ENCODE measurements at regions not wholly inside any gene's neighbourhood (a gene's known extent, or its start where the extent isn't known, plus 50 kb on each side); places are given as distances from the start of the nearest gene placed in this dataset.
A peak's percentile ranks its signal among the peaks of the same experiment; 100 is the strongest.

DNA sequence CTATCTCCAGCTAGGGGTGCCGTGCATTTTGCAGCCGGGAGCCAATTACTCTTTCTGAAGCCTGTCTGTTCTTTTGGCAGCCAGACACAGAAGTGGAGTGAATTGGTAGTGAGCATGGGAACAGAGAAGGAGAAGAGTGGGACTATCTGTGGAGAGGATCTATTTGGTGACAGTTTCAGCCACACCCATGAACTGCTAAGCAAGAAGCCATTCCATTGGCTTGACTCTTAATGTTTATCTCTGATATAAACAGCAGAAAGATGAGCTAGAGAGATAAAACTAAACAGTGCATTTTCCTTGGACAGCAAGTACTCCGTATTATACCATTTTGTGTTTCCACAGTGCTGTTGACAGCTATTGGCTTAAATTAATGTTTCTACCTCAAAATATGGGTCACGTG, 259.6 kb upstream of the THUMPD2 start:
- Histone ChIP-seq H3K27me3 (no peaks in the 10 kb centered on the region), H3K9me3 (peaks cover 0 to 10% (median 9%) of the 10 kb centered on the region in 4 donors), H3K27ac (peak overlapping the region in 1 of 5 donors; percentile 30), H3K4me1 (peaks cover 0 to 6% (median 0%) of the 10 kb centered on the region in 4 donors), H3K4me3 (no peak overlapping the region), H3K36me3 (no peaks in the 10 kb centered on the region)
- TF ChIP-seq EP300 (IDR thresholded peaks at IDR 0.05): no peak
- TF ChIP-seq, protein P1, sequence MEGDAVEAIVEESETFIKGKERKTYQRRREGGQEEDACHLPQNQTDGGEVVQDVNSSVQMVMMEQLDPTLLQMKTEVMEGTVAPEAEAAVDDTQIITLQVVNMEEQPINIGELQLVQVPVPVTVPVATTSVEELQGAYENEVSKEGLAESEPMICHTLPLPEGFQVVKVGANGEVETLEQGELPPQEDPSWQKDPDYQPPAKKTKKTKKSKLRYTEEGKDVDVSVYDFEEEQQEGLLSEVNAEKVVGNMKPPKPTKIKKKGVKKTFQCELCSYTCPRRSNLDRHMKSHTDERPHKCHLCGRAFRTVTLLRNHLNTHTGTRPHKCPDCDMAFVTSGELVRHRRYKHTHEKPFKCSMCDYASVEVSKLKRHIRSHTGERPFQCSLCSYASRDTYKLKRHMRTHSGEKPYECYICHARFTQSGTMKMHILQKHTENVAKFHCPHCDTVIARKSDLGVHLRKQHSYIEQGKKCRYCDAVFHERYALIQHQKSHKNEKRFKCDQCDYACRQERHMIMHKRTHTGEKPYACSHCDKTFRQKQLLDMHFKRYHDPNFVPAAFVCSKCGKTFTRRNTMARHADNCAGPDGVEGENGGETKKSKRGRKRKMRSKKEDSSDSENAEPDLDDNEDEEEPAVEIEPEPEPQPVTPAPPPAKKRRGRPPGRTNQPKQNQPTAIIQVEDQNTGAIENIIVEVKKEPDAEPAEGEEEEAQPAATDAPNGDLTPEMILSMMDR (IDR thresholded peaks at IDR 0.05): no peak
- no peak for TF ChIP-seq POLR2AphosphoS5 (IDR thresholded peaks at IDR 0.05)
- no peak for TF ChIP-seq POLR2A (IDR thresholded peaks at IDR 0.05)
- peak in 1 of 2 donors; percentile 3 for DNase-seq
- intact Hi-C loops (cut with DNase I; ENCODE audit: low total_unique reads): no loop called here
- 63 to 73% (median 67%) methylated on average over 4 of the region's 4 CpGs for WGBS, 5 donors

DNA sequence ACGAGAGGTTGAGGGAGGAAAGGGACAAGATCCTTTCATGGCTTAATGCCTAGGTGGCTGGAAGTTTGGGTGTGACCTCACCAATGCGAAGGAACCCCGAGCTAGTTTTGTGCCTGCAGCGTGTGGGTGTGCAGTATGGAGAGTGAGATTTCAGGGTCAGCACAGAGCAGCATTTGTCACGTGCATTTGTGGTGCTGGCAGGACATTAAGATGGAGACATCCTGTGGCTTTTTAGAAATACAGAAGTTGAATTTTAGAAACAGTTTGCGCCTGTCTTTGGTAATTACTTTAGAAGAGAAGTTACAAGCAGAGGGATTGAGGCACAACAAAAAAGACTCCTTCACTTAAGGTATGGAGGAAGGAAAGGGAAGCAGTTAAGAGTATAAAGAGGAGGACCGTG, 258.2 kb upstream of the THUMPD2 start:
- H3K27me3 ChIP-seq: no peaks in the 10 kb centered on the region
- H3K4me1 ChIP-seq: peaks cover 0 to 6% (median 0%) of the 10 kb centered on the region in 4 donors
- no peak overlapping the region for H3K27ac ChIP-seq
- no peak overlapping the region for H3K4me3 ChIP-seq
- 51 to 67% (median 63%) methylated on average over 7 of the region's 7 CpGs for WGBS, 5 donors
- intact Hi-C loops (cut with DNase I; ENCODE audit: low total_unique reads): no loop called here
- DNase-seq: no peak
- H3K36me3 ChIP-seq: no peaks in the 10 kb centered on the region
- TF ChIP-seq POLR2AphosphoS5 (IDR thresholded peaks at IDR 0.05) (no peak), POLR2A (IDR thresholded peaks at IDR 0.05) (no peak)
- H3K9me3 ChIP-seq: peaks cover 0 to 10% (median 9%) of the 10 kb centered on the region in 4 donors

DNA sequence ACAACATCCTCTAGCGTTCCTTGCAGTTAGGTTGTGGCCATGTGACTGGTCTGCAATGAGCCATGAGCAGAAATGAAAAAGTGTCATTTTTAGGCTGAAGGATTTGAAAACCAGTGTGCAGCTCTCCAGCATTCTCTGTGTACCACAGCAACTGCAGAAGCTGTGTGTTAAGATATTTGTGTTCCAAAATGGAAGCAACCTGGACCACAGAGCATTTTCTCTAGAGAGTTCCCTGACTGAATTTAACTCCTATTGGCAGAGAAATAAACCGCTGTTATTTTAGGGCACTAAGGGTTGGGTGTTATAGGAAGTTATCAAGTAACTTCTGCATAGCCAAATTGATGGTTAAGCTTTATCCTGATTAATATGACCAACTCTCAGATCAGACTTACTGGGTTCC, 257.2 kb upstream of the THUMPD2 start:
- Histone ChIP-seq H3K27ac (no peak overlapping the region), H3K9me3 (peaks cover 0 to 10% (median 9%) of the 10 kb centered on the region in 4 donors), H3K27me3 (no peaks in the 10 kb centered on the region), H3K4me1 (peaks cover 0 to 6% (median 0%) of the 10 kb centered on the region in 4 donors), H3K4me3 (no peak overlapping the region), H3K36me3 (no peaks in the 10 kb centered on the region)
- intact Hi-C loops (cut with DNase I; ENCODE audit: low total_unique reads): no loop called here
- WGBS, 5 donors: 77 to 91% (median 86%) methylated on average over 2 of the region's 2 CpGs
- DNase-seq: no peak
- TF ChIP-seq POLR2AphosphoS5 (IDR thresholded peaks at IDR 0.05) (no peak), EP300 (IDR thresholded peaks at IDR 0.05) (no peak), POLR2A (IDR thresholded peaks at IDR 0.05) (no peak)
- TF ChIP-seq, protein P1 (IDR thresholded peaks at IDR 0.05): no peak

DNA sequence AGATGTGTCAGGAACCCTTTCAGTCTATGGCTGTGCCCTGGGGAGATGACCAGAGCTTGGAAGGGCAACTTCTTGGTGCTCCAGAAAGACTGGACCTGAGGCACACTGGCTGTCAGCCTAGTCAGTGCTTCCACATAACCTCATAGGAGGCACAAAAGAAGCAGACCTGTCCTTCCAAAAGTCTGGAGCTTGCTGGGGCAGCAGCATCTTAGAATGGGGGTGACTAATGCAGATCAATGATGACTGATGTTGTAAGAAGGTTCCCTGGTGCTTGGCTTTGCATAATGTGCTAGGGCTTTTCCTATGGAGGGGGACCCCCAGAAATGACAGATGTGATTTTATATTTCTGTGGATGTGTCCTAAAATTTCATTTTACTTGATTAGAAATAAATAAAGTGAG, 255.7 kb upstream of the THUMPD2 start:
- TF ChIP-seq POLR2A (IDR thresholded peaks at IDR 0.05) (no peak), EP300 (IDR thresholded peaks at IDR 0.05) (no peak), POLR2AphosphoS5 (IDR thresholded peaks at IDR 0.05) (no peak)
- TF ChIP-seq, protein P1 (IDR thresholded peaks at IDR 0.05): no peak
- intact Hi-C loops (cut with DNase I; ENCODE audit: low total_unique reads): no loop called here
- Histone ChIP-seq H3K4me3 (no peak overlapping the region), H3K9me3 (peaks cover 0 to 10% (median 9%) of the 10 kb centered on the region in 4 donors), H3K27me3 (no peaks in the 10 kb centered on the region), H3K27ac (no peak overlapping the region), H3K4me1 (peaks cover 0 to 6% (median 0%) of the 10 kb centered on the region in 4 donors), H3K36me3 (no peaks in the 10 kb centered on the region)
- DNase-seq: no peak

DNA sequence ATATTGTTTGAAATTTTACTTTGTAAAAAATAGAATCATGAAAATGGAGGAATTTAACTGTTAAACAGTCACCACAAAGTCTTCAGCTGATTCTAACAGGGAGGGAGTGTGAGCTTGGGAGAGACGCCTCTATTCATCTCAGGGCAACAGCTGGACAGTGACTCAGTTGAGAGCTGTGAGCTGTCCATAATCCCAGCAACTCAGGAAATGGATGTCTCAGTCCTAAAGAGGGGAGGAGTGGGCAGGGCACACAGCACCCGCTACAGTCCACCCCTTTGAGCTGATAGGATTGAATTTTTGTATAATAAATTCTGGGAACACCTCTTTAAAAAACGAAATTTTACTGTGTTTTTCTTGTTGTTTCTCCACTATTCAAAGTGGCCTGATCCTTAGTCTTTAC, 255.1 kb upstream of the THUMPD2 start:
- no peaks in the 10 kb centered on the region for H3K27me3 ChIP-seq
- H3K4me3 ChIP-seq: no peak overlapping the region
- peaks cover 0 to 6% (median 0%) of the 10 kb centered on the region in 4 donors for H3K4me1 ChIP-seq
- TF ChIP-seq, protein P1 (IDR thresholded peaks at IDR 0.05): no peak
- no peak for TF ChIP-seq EP300 (IDR thresholded peaks at IDR 0.05)
- no peak for TF ChIP-seq POLR2AphosphoS5 (IDR thresholded peaks at IDR 0.05)
- no peak for TF ChIP-seq POLR2A (IDR thresholded peaks at IDR 0.05)
- 66 to 77% (median 70%) methylated on average over 3 of the region's 3 CpGs for WGBS, 5 donors
- H3K27ac ChIP-seq: no peak overlapping the region
- no peaks in the 10 kb centered on the region for H3K36me3 ChIP-seq
- H3K9me3 ChIP-seq: peaks cover 0 to 10% (median 9%) of the 10 kb centered on the region in 4 donors
- no peak for DNase-seq
- intact Hi-C loops (cut with DNase I; ENCODE audit: low total_unique reads): no loop called here

All from stomach (tissue), 8 donors.